HG03060 (cell line): ENCODE measurements at regions not wholly inside any gene's neighbourhood (a gene's known extent, or its start where the extent isn't known, plus 50 kb on each side); places are given as distances from the start of the nearest gene placed in this dataset.
A peak's percentile ranks its signal among the peaks of the same experiment; 100 is the strongest.
"Not testable (repeated sequence)": the region's sequence is repeated elsewhere in the genome, so short reads cannot be mapped to it uniquely, and the experiment has no call there.

Experiments used
- ATAC-seq: cut with Tn5 transposase; IDR thresholded peaks from one replicate; pipeline ENCODE4 v1.9.1; 2021; ENCODE audit warnings: low read depth, moderate number of reproducible peaks; ENCODE audit not compliant: unreplicated experiment

- ATAC-seq = not testable (repeated sequence)
Measured at GRCh38 chr3:71982506-71983258, 197.7 kb upstream of the PROK2 start.

- ATAC-seq = no peak
Measured at GRCh38 chr3:71979175-71979574, 194.2 kb upstream of the PROK2 start.

- ATAC-seq = peak; percentile 90
Measured at GRCh38 chr3:71978150-71978721, 193.3 kb upstream of the PROK2 start.

- ATAC-seq = no peak
Measured at GRCh38 chr3:71977525-71977924, 192.6 kb upstream of the PROK2 start.

GRCh38 chr3:71975573-71975972 lies 190.6 kb upstream of the PROK2 start:
- no peak for ATAC-seq

GRCh38 chr3:71974786-71975185 lies 189.8 kb upstream of the PROK2 start:
- ATAC-seq = no peak

- no peak for ATAC-seq
Measured at GRCh38 chr3:71973274-71974030, 188.5 kb upstream of the PROK2 start.

GRCh38 chr3:71972031-71972430 lies 187.1 kb upstream of the PROK2 start:
- ATAC-seq = no peak

- no peak for ATAC-seq
Measured at GRCh38 chr3:71968544-71968943, 183.6 kb upstream of the PROK2 start.

- no peak for ATAC-seq
Measured at GRCh38 chr3:71966185-71966584, 181.2 kb upstream of the PROK2 start.

- no peak for ATAC-seq
Measured at GRCh38 chr3:71964170-71964569, 179.2 kb upstream of the PROK2 start.

GRCh38 chr3:71962561-71963240 lies 177.8 kb upstream of the PROK2 start:
- ATAC-seq = no peak

- no peak for ATAC-seq
Measured at GRCh38 chr3:71961891-71962290, 176.9 kb upstream of the PROK2 start.

- no peak for ATAC-seq
Measured at GRCh38 chr3:71961378-71961777, 176.4 kb upstream of the PROK2 start.

GRCh38 chr3:71958533-71958932 lies 173.6 kb upstream of the PROK2 start:
- no peak for ATAC-seq

- ATAC-seq = no peak
Measured at GRCh38 chr3:71956716-71957115, 171.8 kb upstream of the PROK2 start.

- no peak for ATAC-seq
Measured at GRCh38 chr3:71956069-71956340, 171.1 kb upstream of the PROK2 start.

- no peak for ATAC-seq
Measured at GRCh38 chr3:71955240-71956068, 170.5 kb upstream of the PROK2 start.

- ATAC-seq = no peak
Measured at GRCh38 chr3:71951842-71952241, 166.9 kb upstream of the PROK2 start.

- no peak for ATAC-seq
Measured at GRCh38 chr3:71951361-71951760, 166.4 kb upstream of the PROK2 start.
